ENCODE measurements at regions not wholly inside any gene's neighbourhood (a gene's known extent, or its start where the extent isn't known, plus 50 kb on each side); places are given as distances from the start of the nearest gene placed in this dataset.
"Not testable (repeated sequence)": the region's sequence is repeated elsewhere in the genome, so short reads cannot be mapped to it uniquely, and the experiment has no call there.

- H3K4me3 ChIP-seq (ENCODE audit: low read depth, low read length); DNase-seq (ENCODE audit: low read depth): not testable (repeated sequence)
Observed at GRCh38 chr16:29219562-29219961, 186.9 kb downstream of the NPIPB11 start.

- DNase-seq (ENCODE audit: low read depth); H3K4me3 ChIP-seq (ENCODE audit: low read depth, low read length): not testable (repeated sequence)
Observed at GRCh38 chr16:29218649-29219048, 187.9 kb downstream of the NPIPB11 start.

- not testable (repeated sequence) for H3K4me3 ChIP-seq (ENCODE audit: low read depth, low read length); DNase-seq (ENCODE audit: low read depth)
Observed at GRCh38 chr16:29218171-29218570, 188.3 kb downstream of the NPIPB11 start.

DNA sequence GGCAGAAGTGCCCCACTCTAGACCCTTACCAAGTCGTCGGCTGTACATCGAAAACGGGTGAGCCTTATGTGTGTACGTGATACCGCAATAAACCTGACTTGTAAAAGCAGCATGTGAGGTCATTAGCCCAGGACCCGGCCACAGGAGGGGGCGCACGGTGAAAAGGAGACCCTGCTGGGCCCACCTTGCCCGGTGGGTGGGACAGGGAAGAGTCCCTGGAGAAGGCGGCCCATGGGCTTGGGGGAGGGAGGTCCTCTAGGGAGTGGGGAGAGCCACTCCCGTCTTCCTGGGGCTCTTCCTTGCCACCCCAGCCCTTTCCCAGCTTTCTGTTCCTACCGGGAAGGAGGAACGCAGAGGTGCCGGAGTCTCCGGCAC is 188.8 kb downstream of the NPIPB11 start:
- DNase-seq (ENCODE audit: low read depth); H3K4me3 ChIP-seq (ENCODE audit: low read depth, low read length): not testable (repeated sequence)

GRCh38 chr16:29217104-29217751 is 189.3 kb downstream of the NPIPB11 start:
- not testable (repeated sequence) for DNase-seq (ENCODE audit: low read depth); H3K4me3 ChIP-seq (ENCODE audit: low read depth, low read length)

DNA sequence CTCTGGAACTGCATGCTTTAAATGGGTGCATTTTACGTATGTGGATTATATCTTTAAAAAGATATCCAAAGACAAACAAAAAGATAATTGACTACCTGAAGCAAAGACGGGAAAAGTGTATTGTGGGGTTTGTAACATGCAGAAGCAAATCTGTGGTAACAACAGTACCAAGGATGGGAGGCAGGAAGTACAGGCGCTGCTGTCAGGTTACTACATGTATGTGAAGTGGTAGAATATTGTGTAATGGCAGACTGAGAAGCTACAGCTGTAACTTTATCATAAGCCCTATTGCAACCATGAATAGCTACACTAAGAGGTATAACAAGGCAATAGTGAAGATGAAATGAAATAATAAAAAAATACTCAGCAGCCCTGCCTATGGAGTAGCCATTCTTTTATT is 192.7 kb downstream of the NPIPB11 start:
- not testable (repeated sequence) for H3K4me3 ChIP-seq (ENCODE audit: low read depth, low read length); DNase-seq (ENCODE audit: low read depth)

- not testable (repeated sequence) for DNase-seq (ENCODE audit: low read depth); H3K4me3 ChIP-seq (ENCODE audit: low read depth, low read length)
Observed at GRCh38 chr16:29213251-29213650, 193.3 kb downstream of the NPIPB11 start.

DNA sequence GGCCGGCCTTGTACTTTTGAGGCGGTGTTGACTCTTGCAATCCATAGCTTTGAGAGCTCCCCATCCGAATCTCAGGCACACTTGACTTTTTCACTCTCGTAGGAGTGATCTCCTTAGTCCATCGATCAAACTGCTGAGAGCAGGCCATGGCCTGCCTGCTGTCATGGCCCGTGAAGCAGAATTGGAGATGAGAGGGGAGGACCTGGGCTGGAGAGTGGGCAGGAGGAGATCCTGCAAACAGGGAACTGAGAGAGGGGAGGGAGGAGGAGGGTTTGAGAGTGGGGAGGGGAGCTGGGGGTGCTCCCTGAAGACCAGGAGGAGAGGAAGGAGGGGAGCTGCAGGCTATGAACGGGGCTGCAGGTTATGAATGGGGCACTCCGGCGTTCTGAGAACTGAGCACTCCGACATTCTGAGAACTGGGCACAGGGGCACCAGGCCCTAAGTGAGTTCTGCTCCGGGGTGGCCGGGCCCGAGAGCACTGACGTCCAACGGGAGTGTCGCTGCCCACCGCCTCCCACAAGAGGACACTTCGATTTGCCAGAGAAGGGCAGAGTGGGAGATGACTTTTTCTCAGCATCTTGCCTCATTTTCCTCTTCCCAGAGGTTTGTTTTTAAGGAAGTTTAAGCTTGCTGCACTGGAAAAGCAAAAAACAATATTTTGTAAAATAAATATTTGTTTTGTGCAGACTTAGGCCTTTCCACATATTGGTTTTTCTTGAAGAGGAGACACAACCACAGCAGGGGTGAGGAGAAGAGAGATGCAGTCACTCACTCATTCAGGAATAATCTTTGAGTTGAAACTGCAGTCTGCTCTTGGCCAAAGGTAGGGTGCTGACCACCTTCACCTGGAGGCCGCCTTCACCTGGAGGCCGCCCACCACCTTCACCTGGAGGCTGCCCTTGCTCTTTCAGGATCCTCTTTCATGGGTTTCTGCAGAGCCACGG is 194.2 kb downstream of the NPIPB11 start:
- not testable (repeated sequence) for H3K4me3 ChIP-seq (ENCODE audit: low read depth, low read length); DNase-seq (ENCODE audit: low read depth)

DNA sequence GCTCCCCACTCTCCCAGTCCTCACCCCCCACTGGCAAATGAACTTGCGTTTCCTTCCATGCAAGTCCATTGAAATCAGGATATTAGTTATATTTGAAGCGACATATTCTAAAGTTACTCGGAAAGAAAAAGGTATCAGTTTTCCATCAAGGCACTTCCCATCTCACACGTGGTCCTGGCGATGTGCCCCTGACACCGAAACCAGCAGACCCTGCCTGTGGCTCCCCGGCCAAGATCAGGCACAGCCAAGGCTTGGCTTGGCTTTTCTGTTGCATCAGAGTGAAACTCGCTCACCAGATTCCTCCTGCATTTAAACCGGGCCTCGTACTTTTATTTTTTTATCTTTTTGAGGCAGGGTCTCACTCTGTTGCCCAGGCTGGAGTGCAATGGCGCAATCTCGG is 195.1 kb downstream of the NPIPB11 start:
- not testable (repeated sequence) for DNase-seq (ENCODE audit: low read depth); H3K4me3 ChIP-seq (ENCODE audit: low read depth, low read length)

DNA sequence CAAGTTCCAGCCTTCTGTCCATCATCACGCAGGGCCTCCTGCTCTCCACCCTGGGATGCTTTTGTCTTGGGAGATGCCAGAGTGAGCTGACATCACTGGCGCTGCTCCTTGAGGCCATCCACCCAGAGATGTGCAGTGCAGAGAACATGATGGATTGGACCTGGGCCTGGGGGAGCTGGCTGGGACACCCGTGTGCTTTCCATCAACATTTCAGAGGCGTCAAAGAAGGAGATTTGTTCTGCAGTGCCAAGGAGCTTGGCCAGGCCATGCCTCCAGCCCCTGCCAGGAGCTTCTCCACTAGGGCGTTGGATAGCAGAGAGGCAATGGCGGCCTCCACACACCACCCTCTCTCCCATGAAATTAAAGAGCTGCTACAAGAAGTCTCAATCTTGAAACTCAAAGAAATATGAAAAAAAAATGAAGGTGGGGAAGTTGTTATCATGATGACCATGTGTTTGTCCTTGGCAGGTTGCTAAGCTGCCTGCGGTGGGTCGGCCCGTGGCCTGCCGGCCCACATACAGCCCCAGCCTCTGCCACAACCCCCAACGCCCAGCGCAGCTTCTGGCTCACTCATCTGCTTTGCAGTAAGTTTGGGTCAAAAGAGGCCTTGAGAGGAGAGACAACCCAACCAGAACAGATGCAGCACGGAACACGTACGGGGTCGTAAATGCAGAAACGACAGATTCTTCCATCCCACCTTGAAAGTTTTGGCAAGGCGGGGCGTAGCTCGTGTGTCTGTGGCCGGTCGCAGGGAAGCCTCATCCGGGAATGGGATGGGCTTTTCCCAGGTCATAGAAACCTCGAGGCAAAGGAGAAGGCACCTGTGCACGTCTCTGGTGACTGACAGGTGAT is 196.0 kb downstream of the NPIPB11 start:
- not testable (repeated sequence) for H3K4me3 ChIP-seq (ENCODE audit: low read depth, low read length); DNase-seq (ENCODE audit: low read depth)

- H3K4me3 ChIP-seq (ENCODE audit: low read depth, low read length) = not testable (repeated sequence)
Observed at GRCh38 chr16:29206120-29206519, 200.4 kb downstream of the NPIPB11 start.

GRCh38 chr16:29205151-29205550 is 201.4 kb downstream of the NPIPB11 start:
- not testable (repeated sequence) for H3K4me3 ChIP-seq (ENCODE audit: low read depth, low read length); DNase-seq (ENCODE audit: low read depth)

More at GRCh38 chr16:29206120-29206519, 200.4 kb downstream of the NPIPB11 start:
- DNase-seq (ENCODE audit: low read depth) = not testable (repeated sequence)

DNA sequence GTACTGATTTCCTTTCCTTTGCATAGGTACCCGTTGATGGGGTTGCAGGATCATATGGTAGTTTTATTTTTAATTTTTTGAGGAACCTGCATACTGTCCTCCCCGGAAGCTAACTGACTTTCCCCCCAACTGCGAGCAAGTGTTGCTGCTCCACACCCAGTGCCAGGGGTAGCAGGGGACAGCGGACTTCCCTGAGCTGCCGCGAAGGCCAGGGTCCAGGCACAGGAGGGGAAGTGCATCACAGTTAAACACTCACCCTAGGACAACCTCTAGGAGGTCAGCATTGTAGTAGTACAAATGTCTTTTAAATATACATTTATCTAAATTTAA is 201.7 kb downstream of the NPIPB11 start:
- DNase-seq (ENCODE audit: low read depth) = no peak
- no peak overlapping the region for H3K4me3 ChIP-seq (ENCODE audit: low read depth, low read length)
- TF ChIP-seq, protein P1, sequence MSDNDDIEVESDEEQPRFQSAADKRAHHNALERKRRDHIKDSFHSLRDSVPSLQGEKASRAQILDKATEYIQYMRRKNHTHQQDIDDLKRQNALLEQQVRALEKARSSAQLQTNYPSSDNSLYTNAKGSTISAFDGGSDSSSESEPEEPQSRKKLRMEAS (IDR thresholded peaks at IDR 0.05; ENCODE audit: low read depth, low read length) = no peak
- no peak for TF ChIP-seq POLR2A (IDR thresholded peaks at IDR 0.05; ENCODE audit: extremely low read depth, insufficient read length)
- TF ChIP-seq MYC (IDR thresholded peaks at IDR 0.05; ENCODE audit: low read depth, low read length) = no peak
- TF ChIP-seq, protein P2, sequence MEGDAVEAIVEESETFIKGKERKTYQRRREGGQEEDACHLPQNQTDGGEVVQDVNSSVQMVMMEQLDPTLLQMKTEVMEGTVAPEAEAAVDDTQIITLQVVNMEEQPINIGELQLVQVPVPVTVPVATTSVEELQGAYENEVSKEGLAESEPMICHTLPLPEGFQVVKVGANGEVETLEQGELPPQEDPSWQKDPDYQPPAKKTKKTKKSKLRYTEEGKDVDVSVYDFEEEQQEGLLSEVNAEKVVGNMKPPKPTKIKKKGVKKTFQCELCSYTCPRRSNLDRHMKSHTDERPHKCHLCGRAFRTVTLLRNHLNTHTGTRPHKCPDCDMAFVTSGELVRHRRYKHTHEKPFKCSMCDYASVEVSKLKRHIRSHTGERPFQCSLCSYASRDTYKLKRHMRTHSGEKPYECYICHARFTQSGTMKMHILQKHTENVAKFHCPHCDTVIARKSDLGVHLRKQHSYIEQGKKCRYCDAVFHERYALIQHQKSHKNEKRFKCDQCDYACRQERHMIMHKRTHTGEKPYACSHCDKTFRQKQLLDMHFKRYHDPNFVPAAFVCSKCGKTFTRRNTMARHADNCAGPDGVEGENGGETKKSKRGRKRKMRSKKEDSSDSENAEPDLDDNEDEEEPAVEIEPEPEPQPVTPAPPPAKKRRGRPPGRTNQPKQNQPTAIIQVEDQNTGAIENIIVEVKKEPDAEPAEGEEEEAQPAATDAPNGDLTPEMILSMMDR (IDR thresholded peaks at IDR 0.05; ENCODE audit: low read depth, low read length) = no peak

- not testable (repeated sequence) for DNase-seq (ENCODE audit: low read depth)
Observed at GRCh38 chr16:29203933-29204805, 202.3 kb downstream of the NPIPB11 start.

GRCh38 chr16:29203046-29203932 is 203.2 kb downstream of the NPIPB11 start:
- not testable (repeated sequence) for H3K4me3 ChIP-seq (ENCODE audit: low read depth, low read length); DNase-seq (ENCODE audit: low read depth)

More at GRCh38 chr16:29203933-29204805, 202.3 kb downstream of the NPIPB11 start:
- H3K4me3 ChIP-seq (ENCODE audit: low read depth, low read length) = not testable (repeated sequence)
